Glutamatergic neuron (in vitro differentiated cells): ENCODE measurements at regions not wholly inside any gene's neighbourhood (a gene's known extent, or its start where the extent isn't known, plus 50 kb on each side); places are given as distances from the start of the nearest gene placed in this dataset.
"Not testable (repeated sequence)": the region's sequence is repeated elsewhere in the genome, so short reads cannot be mapped to it uniquely, and the experiment has no call there.

Experiments
- DNase-seq: peaks from one replicate; pipeline ENCODE4 v3.0.0; 2022
- H3K27ac Mint-ChIP-seq: one replicate; pipeline ENCODE4 v1.8.0; 2020; ENCODE audit warnings: mild to moderate bottlenecking, mixed read lengths, inconsistent platforms; ENCODE audit not compliant: unreplicated experiment
- H3K27me3 Mint-ChIP-seq: one replicate; pipeline ENCODE4 v1.8.0; 2020; ENCODE audit warnings: mild to moderate bottlenecking, moderate library complexity, mixed read lengths, inconsistent platforms; ENCODE audit not compliant: unreplicated experiment
- H3K36me3 Mint-ChIP-seq: one replicate; pipeline ENCODE4 v1.8.0; 2020; ENCODE audit warnings: mild to moderate bottlenecking, mixed read lengths, inconsistent platforms; ENCODE audit not compliant: unreplicated experiment
- H3K4me1 Mint-ChIP-seq: one replicate; pipeline ENCODE4 v1.8.0; 2020; ENCODE audit warnings: mild to moderate bottlenecking, low read depth, mixed read lengths, inconsistent platforms; ENCODE audit not compliant: unreplicated experiment
- H3K4me3 Mint-ChIP-seq: one replicate; pipeline ENCODE4 v1.8.0; 2020; ENCODE audit warnings: mild to moderate bottlenecking, mixed read lengths, inconsistent platforms; ENCODE audit not compliant: unreplicated experiment
- H3K9me3 Mint-ChIP-seq: one replicate; pipeline ENCODE4 v1.8.0; 2020; ENCODE audit warnings: mild to moderate bottlenecking, moderate library complexity, mixed read lengths, inconsistent platforms; ENCODE audit not compliant: unreplicated experiment
- CTCF ChIP-seq: fragments of 200-600 bp; sonication (generic); IDR thresholded peaks from one replicate; pipeline ENCODE4 v1.5.0; 2021; ENCODE audit not compliant: partially characterized antibody, unreplicated experiment

- Mint-ChIP-seq H3K4me3 (no peak overlapping the region), H3K27ac (no peak overlapping the region), H3K9me3 (peaks cover 2% of the 10 kb centered on the region), H3K27me3 (peaks cover 5% of the 10 kb centered on the region), H3K4me1 (peaks cover 3% of the 10 kb centered on the region), H3K36me3 (peaks cover 3% of the 10 kb centered on the region)
- no peak for DNase-seq
- no peak for TF ChIP-seq CTCF
Observed at GRCh38 chr1:38772953-38773352, 86.6 kb downstream of the RRAGC start.

GRCh38 chr1:38772026-38772425 lies 87.5 kb downstream of the RRAGC start:
- peaks cover 5% of the 10 kb centered on the region for H3K36me3 Mint-ChIP-seq
- no peak for TF ChIP-seq CTCF
- peaks cover 3% of the 10 kb centered on the region for H3K27me3 Mint-ChIP-seq
- H3K27ac Mint-ChIP-seq: no peak overlapping the region
- no peak for DNase-seq
- no peak overlapping the region for H3K4me3 Mint-ChIP-seq
- H3K9me3 Mint-ChIP-seq: peaks cover 2% of the 10 kb centered on the region
- peaks cover 3% of the 10 kb centered on the region for H3K4me1 Mint-ChIP-seq

GRCh38 chr1:38770516-38771173 lies 88.9 kb downstream of the RRAGC start:
- H3K36me3 Mint-ChIP-seq, H3K27me3 Mint-ChIP-seq: not testable (repeated sequence)

GRCh38 chr1:38766125-38766524 lies 93.4 kb downstream of the RRAGC start:
- Mint-ChIP-seq H3K9me3 (peaks cover 1% of the 10 kb centered on the region), H3K27ac (no peak overlapping the region), H3K4me1 (no peaks in the 10 kb centered on the region), H3K4me3 (no peak overlapping the region), H3K27me3 (no peaks in the 10 kb centered on the region), H3K36me3 (peaks cover 5% of the 10 kb centered on the region)
- no peak for DNase-seq
- TF ChIP-seq CTCF: no peak

More at GRCh38 chr1:38770516-38771173, 88.9 kb downstream of the RRAGC start:
- DNase-seq, H3K27ac Mint-ChIP-seq, H3K4me3 Mint-ChIP-seq, H3K4me1 Mint-ChIP-seq, H3K9me3 Mint-ChIP-seq: not testable (repeated sequence)

GRCh38 chr1:38763121-38763520 lies 96.5 kb downstream of the RRAGC start:
- no peak overlapping the region for H3K4me3 Mint-ChIP-seq

More at GRCh38 chr1:38763121-38763520, 96.5 kb downstream of the RRAGC start:
- no peak for TF ChIP-seq CTCF
- Mint-ChIP-seq H3K9me3 (peaks cover 1% of the 10 kb centered on the region), H3K36me3 (peaks cover 4% of the 10 kb centered on the region), H3K27me3 (no peaks in the 10 kb centered on the region), H3K4me1 (peaks cover 2% of the 10 kb centered on the region), H3K27ac (no peak overlapping the region)
- no peak for DNase-seq
